IMR-90 (cell line): ENCODE measurements at regions not wholly inside any gene's neighbourhood (a gene's known extent, or its start where the extent isn't known, plus 50 kb on each side); places are given as distances from the start of the nearest gene placed in this dataset.
A peak's percentile ranks its signal among the peaks of the same experiment; 100 is the strongest.

Experiments
- ATAC-seq: fragments of 200-7000 bp; cut with Tn5 transposase; 2 replicates; pipeline ENCODE4 v1.9.1; 2020; ENCODE audit warnings: low read depth, mild to moderate bottlenecking, moderate library complexity
- BruUV-seq: library from RNA; stranded (reverse); fragments of 400-500 nt; replicated peaks from 2 replicates; lab custom pipeline; 2021; lab: Mats Ljungman, UMichigan
- CTCF ChIA-PET: fragments of 300-600 bp; formaldehyde crosslinking; extraction: SDS; loops from one replicate; lab custom pipeline; 2021; ENCODE audit warnings: antibody characterized with exemption; lab: Yijun Ruan, JAX
- POLR2A ChIA-PET: fragments of 300-600 bp; sonication (Branson Sonifier 250); formaldehyde crosslinking; loops from one replicate; lab custom pipeline; 2022; ENCODE audit warnings: antibody characterized with exemption; ENCODE audit not compliant: unreplicated experiment; lab: Charles Lee
- DNase-seq: peaks from one replicate; pipeline ENCODE4 v3.0.0; 2013
- H2AFZ ChIP-seq: replicated peaks from 2 replicates; pipeline ENCODE3; 2013; ENCODE audit warnings: low read length, mild to moderate bottlenecking; ENCODE audit not compliant: poor library complexity
- H2AK5ac ChIP-seq: 2 replicates; pipeline ENCODE4 v1.6.1; 2013; ENCODE audit warnings: low read depth, low read length, inconsistent platforms
- H2AK9ac ChIP-seq: replicated peaks from 2 replicates; pipeline ENCODE3; 2013; ENCODE audit warnings: mild to moderate bottlenecking, low read depth, low read length, moderate library complexity; ENCODE audit not compliant: poor library complexity
- H2BK120ac ChIP-seq: 2 replicates; pipeline ENCODE4 v1.6.1; 2013; ENCODE audit warnings: low read depth, low read length, inconsistent platforms
- H2BK15ac ChIP-seq: 3 replicates; pipeline ENCODE4 v1.6.1; 2013; ENCODE audit warnings: low read depth, low read length, inconsistent platforms
- H2BK20ac ChIP-seq: 2 replicates; pipeline ENCODE4 v1.6.1; 2013; ENCODE audit warnings: low read depth, mild to moderate bottlenecking, inconsistent platforms, low read length, moderate library complexity
- H2BK5ac ChIP-seq: 2 replicates; pipeline ENCODE4 v1.6.1; 2013; ENCODE audit warnings: mild to moderate bottlenecking, low read depth, low read length, inconsistent platforms; ENCODE audit not compliant: poor library complexity, severe bottlenecking
- H3K14ac ChIP-seq: replicated peaks from 2 replicates; pipeline ENCODE4 v1.6.1; 2013; ENCODE audit warnings: low read depth, low read length, inconsistent platforms
- H3K18ac ChIP-seq: 2 replicates; pipeline ENCODE4 v1.6.1; 2013; ENCODE audit warnings: low read depth, low read length, control low read depth
- H3K23ac ChIP-seq: 2 replicates; pipeline ENCODE4 v1.6.1; 2013; ENCODE audit warnings: low read depth, low read length, inconsistent platforms
- H3K27ac ChIP-seq: 2 replicates; pipeline ENCODE4 v1.5.1; 2013; ENCODE audit warnings: mild to moderate bottlenecking, control low read depth, low read length; ENCODE audit not compliant: insufficient read depth
- H3K27me3 ChIP-seq: 2 replicates; pipeline ENCODE4 v1.6.1; 2013; ENCODE audit warnings: low read length; ENCODE audit not compliant: control insufficient read depth, insufficient read depth
- H3K36me3 ChIP-seq: 2 replicates; pipeline ENCODE4 v1.6.1; 2013; ENCODE audit warnings: low read length, mixed read lengths; ENCODE audit not compliant: control insufficient read depth, insufficient read depth
- H3K4ac ChIP-seq: 2 replicates; pipeline ENCODE4 v1.6.1; 2013; ENCODE audit warnings: low read depth, low read length, inconsistent platforms
- H3K4me1 ChIP-seq: 2 replicates; pipeline ENCODE4 v1.6.1; 2013; ENCODE audit warnings: low read length, mixed read lengths; ENCODE audit not compliant: control insufficient read depth, insufficient read depth
- H3K4me2 ChIP-seq: 2 replicates; pipeline ENCODE4 v1.6.1; 2013; ENCODE audit warnings: low read depth, mild to moderate bottlenecking, control low read depth, low read length, moderate library complexity
- H3K4me3 ChIP-seq: 2 replicates; pipeline ENCODE4 v1.5.1; 2013; ENCODE audit warnings: low read depth, mild to moderate bottlenecking, control low read depth, low read length, moderate library complexity; ENCODE audit not compliant: insufficient read depth
- H3K56ac ChIP-seq: 2 replicates; pipeline ENCODE4 v1.6.1; 2013; ENCODE audit warnings: low read length, inconsistent platforms; ENCODE audit not compliant: insufficient read depth; ENCODE audit errors: extremely low read depth
- H3K79me1 ChIP-seq, 2 experiments: 2 replicates each; pipeline ENCODE4 v1.6.1; 2013; ENCODE audit warnings: low read length in 2 of 2, inconsistent platforms in 1 of 2, low read depth in 1 of 2
- H3K9ac ChIP-seq: 2 replicates; pipeline ENCODE4 v1.6.1; 2013; ENCODE audit warnings: low read depth, low read length, control low read depth
- H3K9me1 ChIP-seq: 2 replicates; pipeline ENCODE4 v1.6.1; 2013; ENCODE audit warnings: low read length, inconsistent platforms; ENCODE audit not compliant: insufficient read depth
- H3K9me3 ChIP-seq: 2 replicates; pipeline ENCODE4 v1.6.1; 2013; ENCODE audit warnings: low read length; ENCODE audit not compliant: control insufficient read depth, insufficient read depth
- H4K20me1 ChIP-seq: 2 replicates; pipeline ENCODE4 v1.6.1; 2013; ENCODE audit warnings: low read length, inconsistent platforms; ENCODE audit not compliant: insufficient read depth
- H4K5ac ChIP-seq: 2 replicates; pipeline ENCODE4 v1.6.1; 2013; ENCODE audit warnings: mild to moderate bottlenecking, low read depth, low read length, control low read depth
- H4K8ac ChIP-seq, 2 experiments: 2 replicates each; pipeline ENCODE4 v1.6.1; 2013; ENCODE audit warnings: low read depth in 2 of 2, low read length in 2 of 2, control low read depth in 1 of 2, inconsistent platforms in 1 of 2
- H4K91ac ChIP-seq: 2 replicates; pipeline ENCODE4 v1.6.1; 2013; ENCODE audit warnings: low read depth, low read length, inconsistent platforms; ENCODE audit not compliant: insufficient read depth
- BHLHE40 ChIP-seq: fragments of 150-350 bp; IDR thresholded peaks from 2 replicates; pipeline ENCODE4 v1.6.1; 2016; ENCODE audit warnings: mild to moderate bottlenecking, low read depth, low read length
- FOS ChIP-seq: fragments of 150-350 bp; IDR thresholded peaks from 2 replicates; pipeline ENCODE4 v1.6.1; 2016; ENCODE audit warnings: low read depth, low read length
- MAZ ChIP-seq: IDR thresholded peaks from 2 replicates; pipeline ENCODE4 v1.6.1; 2012; ENCODE audit warnings: low read depth, mild to moderate bottlenecking, low read length, improper control_type of control experiment, moderate library complexity, borderline replicate concordance
- MXI1 ChIP-seq: IDR thresholded peaks from 2 replicates; pipeline ENCODE4 v1.6.1; 2012; ENCODE audit warnings: low read depth, mild to moderate bottlenecking, low read length, moderate library complexity, borderline replicate concordance
- NFE2L2 ChIP-seq: fragments of 150-350 bp; IDR thresholded peaks from 2 replicates; pipeline ENCODE4 v1.6.1; 2016; ENCODE audit warnings: low read depth, mild to moderate bottlenecking, low read length
- USF2 ChIP-seq: fragments of 150-350 bp; IDR thresholded peaks from 2 replicates; pipeline ENCODE4 v1.6.1; 2017; ENCODE audit warnings: mild to moderate bottlenecking, antibody characterized with exemption, low read length, low read depth
- WGBS, 2 experiments: methylation state at CpG; one replicate each; pipeline versions ENCODE4 v1.1.5 to v1.1.7; 2013; ENCODE audit warnings: missing lambda C conversion rate in 2 of 2; ENCODE audit not compliant: insufficient read length in 1 of 2; ENCODE audit errors: extremely low coverage in 2 of 2; 5-methylcytosine and 5-hydroxymethylcytosine counted together
- dilution Hi-C: fragments of 300-500 bp; cut with HindIII; formaldehyde crosslinking; loops from one replicate; pipeline ENCODE4 v1.14.3; 2018; ENCODE audit warnings: low sequenced_read_pairs; ENCODE audit not compliant: unreplicated experiment
- in situ Hi-C: fragments of 300-500 bp; cut with MboI; formaldehyde crosslinking; loops from 3 replicates; pipeline ENCODE4 v1.14.3; 2019; ENCODE audit warnings: low sequenced_read_pairs, inconsistent platforms, mixed read lengths
- intact Hi-C: fragments of 100-400 bp; cut with micrococcal nuclease; formaldehyde crosslinking; loops from 2 replicates; pipeline ENCODE4 v1.10.0; 2022

- no peak overlapping the region for H3K27ac ChIP-seq
- no peaks in the 10 kb centered on the region for H3K9me3 ChIP-seq
- peak overlapping the region; percentile 87; the same call in 1 of the 2 replicates for H2AK5ac ChIP-seq
- intact Hi-C loops (no loop called here), dilution Hi-C loops (no loop called here), in situ Hi-C loops (no loop called here)
- H3K9ac ChIP-seq: no peak overlapping the region
- H3K18ac ChIP-seq: no peak overlapping the region; the same call in 1 of the 2 replicates
- peak overlapping the region; percentile 20; the same call in 1 of the 2 replicates for H3K4ac ChIP-seq
- peaks cover 25% of the 10 kb centered on the region for H3K9me1 ChIP-seq
- POLR2A ChIA-PET: interaction anchor here (0.6 kb wide), 1 partner anchor 8 kb away, joined by 3 read pairs; no protein-coding TSS in a partner anchor
- DNase-seq (no peak), ATAC-seq (no peak)
- H4K8ac ChIP-seq: no peak overlapping the region
- H3K27me3 ChIP-seq: peaks cover 3% of the 10 kb centered on the region; the same call in 1 of the 2 replicates
- TF ChIP-seq MAZ (no peak), BHLHE40 (no peak), USF2 (no peak), NFE2L2 (no peak), FOS (no peak), MXI1 (no peak)
- H4K91ac ChIP-seq: peak overlapping the region; percentile 25; the same call in 1 of the 2 replicates
- BruUV-seq: no TSS peak
- H2BK15ac ChIP-seq: no peak overlapping the region
- H3K14ac ChIP-seq: 0 out of 2 replicates have a peak overlapping the region, but pooled peaks have one; percentile 35
- no peaks in the 10 kb centered on the region for H3K79me1 ChIP-seq
- no peak overlapping the region for H3K4me2 ChIP-seq
- H2AFZ ChIP-seq: no peak overlapping the region
- H4K20me1 ChIP-seq: peaks cover under 1% of the 10 kb centered on the region; the same call in 1 of the 2 replicates
- H3K4me1 ChIP-seq: peaks cover 19% of the 10 kb centered on the region
- no peak overlapping the region for H3K56ac ChIP-seq
- H3K23ac ChIP-seq: no peak overlapping the region
- no peak overlapping the region for H2BK5ac ChIP-seq
- CTCF ChIA-PET: interaction anchor here (1.1 kb wide), 1 partner anchor 8 kb away, joined by 4 read pairs; no protein-coding TSS in a partner anchor
- no peaks in the 10 kb centered on the region for H3K36me3 ChIP-seq
- no peak overlapping the region; the same call in 1 of the 2 replicates for H4K5ac ChIP-seq
- no peak overlapping the region for H2BK120ac ChIP-seq
- H2AK9ac ChIP-seq: no peak overlapping the region
- WGBS, 2 experiments: 62% methylated on average over 6 of the region's 13 CpGs; no CpG with 5 or more reads in 1 of the 2 experiments
- H2BK20ac ChIP-seq: no peak overlapping the region; the same call in 1 of the 2 replicates
- no peak overlapping the region for H3K4me3 ChIP-seq
Measured at GRCh38 chr10:78936412-78937342, 132.1 kb upstream of the ZMIZ1 start.
